ENCODE measurements at regions not wholly inside any gene's neighbourhood (a gene's known extent, or its start where the extent isn't known, plus 50 kb on each side); places are given as distances from the start of the nearest gene placed in this dataset.

DNA sequence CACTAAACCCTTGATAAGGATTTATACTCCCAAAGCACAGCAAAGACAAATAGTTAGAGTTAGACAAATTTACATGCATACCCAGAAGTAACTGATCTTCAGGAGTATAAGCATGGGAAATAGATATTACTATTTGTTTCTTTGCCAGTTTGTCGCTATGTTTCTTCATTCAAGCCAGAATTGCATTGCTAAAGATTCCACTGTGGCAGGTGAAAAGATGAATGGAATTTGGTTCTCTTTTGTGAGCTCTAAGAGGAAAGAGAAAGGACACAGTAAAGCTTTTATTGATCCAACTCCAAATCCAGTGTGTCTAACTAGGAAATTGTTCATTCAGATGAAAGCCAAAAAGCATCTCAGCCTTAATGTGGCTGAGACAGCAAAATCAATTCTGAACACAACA lies 292.3 kb upstream of the SPRY2 start:
- no peaks in the 10 kb centered on the region for H3K9me3 ChIP-seq
- H3K27ac ChIP-seq, result no peak overlapping the region
- no peak for DNase-seq (ENCODE audit: low spot score)
- H3K36me3 ChIP-seq, result no peaks in the 10 kb centered on the region
- TF ChIP-seq, protein P1, sequence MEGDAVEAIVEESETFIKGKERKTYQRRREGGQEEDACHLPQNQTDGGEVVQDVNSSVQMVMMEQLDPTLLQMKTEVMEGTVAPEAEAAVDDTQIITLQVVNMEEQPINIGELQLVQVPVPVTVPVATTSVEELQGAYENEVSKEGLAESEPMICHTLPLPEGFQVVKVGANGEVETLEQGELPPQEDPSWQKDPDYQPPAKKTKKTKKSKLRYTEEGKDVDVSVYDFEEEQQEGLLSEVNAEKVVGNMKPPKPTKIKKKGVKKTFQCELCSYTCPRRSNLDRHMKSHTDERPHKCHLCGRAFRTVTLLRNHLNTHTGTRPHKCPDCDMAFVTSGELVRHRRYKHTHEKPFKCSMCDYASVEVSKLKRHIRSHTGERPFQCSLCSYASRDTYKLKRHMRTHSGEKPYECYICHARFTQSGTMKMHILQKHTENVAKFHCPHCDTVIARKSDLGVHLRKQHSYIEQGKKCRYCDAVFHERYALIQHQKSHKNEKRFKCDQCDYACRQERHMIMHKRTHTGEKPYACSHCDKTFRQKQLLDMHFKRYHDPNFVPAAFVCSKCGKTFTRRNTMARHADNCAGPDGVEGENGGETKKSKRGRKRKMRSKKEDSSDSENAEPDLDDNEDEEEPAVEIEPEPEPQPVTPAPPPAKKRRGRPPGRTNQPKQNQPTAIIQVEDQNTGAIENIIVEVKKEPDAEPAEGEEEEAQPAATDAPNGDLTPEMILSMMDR (IDR thresholded peaks at IDR 0.05), result no peak
- TF ChIP-seq POLR2AphosphoS5 (IDR thresholded peaks at IDR 0.05), result no peak
- TF ChIP-seq POLR2A (IDR thresholded peaks at IDR 0.05), result no peak
- intact Hi-C loops (cut with DNase I), result no loop called here
- no peaks in the 10 kb centered on the region for H3K4me1 ChIP-seq (replicated peaks)
- 39% methylated on average over 1 of the region's 1 CpG for WGBS
- no peaks in the 10 kb centered on the region for H3K27me3 ChIP-seq (replicated peaks; ENCODE audit: insufficient read depth)
- H3K4me3 ChIP-seq, result no peak overlapping the region

DNA sequence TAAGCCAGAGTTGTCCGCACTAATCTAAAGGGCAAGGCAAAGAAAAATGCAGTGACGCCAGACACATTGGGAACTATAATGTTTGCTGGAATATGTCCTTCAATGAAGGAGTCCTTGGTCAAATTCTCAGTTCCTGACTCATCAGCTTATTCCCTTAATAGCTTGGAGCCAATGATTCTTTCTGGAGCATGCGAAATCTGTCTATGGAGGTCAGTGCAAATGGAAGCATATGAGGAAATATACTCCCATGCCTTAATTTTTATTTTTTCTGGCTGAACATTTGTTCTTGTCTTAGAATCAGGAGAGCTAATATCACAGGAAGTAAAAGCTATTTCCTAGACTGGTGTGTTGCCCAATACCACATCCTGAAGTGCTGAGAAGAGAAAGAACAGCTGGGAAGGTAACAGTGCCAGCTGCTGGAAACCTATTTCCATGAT lies 289.8 kb upstream of the SPRY2 start:
- H3K27me3 ChIP-seq (replicated peaks; ENCODE audit: insufficient read depth), result no peaks in the 10 kb centered on the region
- intact Hi-C loops (cut with DNase I), result no loop called here
- 87% methylated on average over 3 of the region's 3 CpGs for WGBS
- no peak overlapping the region for H3K27ac ChIP-seq
- H3K4me1 ChIP-seq (replicated peaks), result no peaks in the 10 kb centered on the region
- no peak overlapping the region for H3K4me3 ChIP-seq
- no peaks in the 10 kb centered on the region for H3K36me3 ChIP-seq
- TF ChIP-seq POLR2AphosphoS5 (IDR thresholded peaks at IDR 0.05) (no peak), POLR2A (IDR thresholded peaks at IDR 0.05) (no peak)
- TF ChIP-seq, protein P1 (IDR thresholded peaks at IDR 0.05), result no peak
- no peaks in the 10 kb centered on the region for H3K9me3 ChIP-seq
- no peak for DNase-seq (ENCODE audit: low spot score)

DNA sequence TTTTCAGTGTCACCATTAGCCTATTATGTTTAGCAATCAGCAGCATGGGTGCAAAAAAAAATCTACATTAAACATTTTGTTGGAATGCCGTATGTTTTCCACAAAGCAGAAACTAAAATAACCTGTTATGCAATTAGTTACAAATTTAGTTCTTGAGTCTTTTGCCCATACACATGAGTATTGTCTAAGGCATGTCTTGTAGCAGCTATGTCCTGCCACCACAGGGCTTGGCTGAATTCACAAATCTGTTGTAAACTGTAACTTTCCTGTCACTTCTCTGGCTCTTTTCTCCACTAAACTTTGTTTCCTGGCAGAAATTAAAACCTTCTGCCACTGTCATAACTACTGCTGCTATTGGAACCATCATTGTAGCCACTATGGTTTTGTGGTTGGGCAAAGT lies 277.9 kb upstream of the SPRY2 start:
- 48% methylated on average over 1 of the region's 1 CpG for WGBS
- no peak overlapping the region for H3K4me3 ChIP-seq
- TF ChIP-seq, protein P1 (IDR thresholded peaks at IDR 0.05), result no peak
- TF ChIP-seq POLR2A (IDR thresholded peaks at IDR 0.05), result no peak
- TF ChIP-seq POLR2AphosphoS5 (IDR thresholded peaks at IDR 0.05), result no peak
- intact Hi-C loops (cut with DNase I), result no loop called here
- no peak for DNase-seq (ENCODE audit: low spot score)
- H3K9me3 ChIP-seq, result no peaks in the 10 kb centered on the region
- no peaks in the 10 kb centered on the region for H3K27me3 ChIP-seq (replicated peaks; ENCODE audit: insufficient read depth)
- H3K4me1 ChIP-seq (replicated peaks), result no peaks in the 10 kb centered on the region
- H3K27ac ChIP-seq, result no peak overlapping the region
- H3K36me3 ChIP-seq, result no peaks in the 10 kb centered on the region

DNA sequence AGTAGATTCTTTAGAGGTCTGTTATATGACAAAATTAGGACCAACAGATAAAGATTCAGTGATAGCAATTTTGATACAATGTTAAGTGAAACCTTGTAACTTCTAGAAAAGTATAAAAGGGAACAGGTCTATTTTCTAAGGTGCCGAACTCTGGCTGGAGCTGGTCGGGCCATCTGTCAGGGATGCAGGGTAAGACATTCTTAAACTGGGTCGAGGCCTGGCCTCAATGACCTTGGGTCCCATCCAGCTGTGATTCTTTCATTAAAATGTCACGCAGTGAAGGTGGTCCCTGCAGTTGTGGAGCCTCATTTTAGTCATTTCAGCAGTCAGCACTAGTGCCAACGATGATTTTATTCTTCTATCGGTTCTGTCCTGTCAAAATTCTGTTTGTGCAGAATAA lies 271.9 kb upstream of the SPRY2 start:
- H3K9me3 ChIP-seq, result no peaks in the 10 kb centered on the region
- H3K27me3 ChIP-seq (replicated peaks; ENCODE audit: insufficient read depth), result no peaks in the 10 kb centered on the region
- no peak overlapping the region for H3K4me3 ChIP-seq
- WGBS, result 77% methylated on average over 6 of the region's 6 CpGs
- DNase-seq (ENCODE audit: low spot score), result no peak
- no peak overlapping the region for H3K27ac ChIP-seq
- TF ChIP-seq POLR2A (IDR thresholded peaks at IDR 0.05) (no peak), POLR2AphosphoS5 (IDR thresholded peaks at IDR 0.05) (no peak)
- TF ChIP-seq, protein P1 (IDR thresholded peaks at IDR 0.05), result no peak
- intact Hi-C loops (cut with DNase I), result no loop called here
- no peaks in the 10 kb centered on the region for H3K4me1 ChIP-seq (replicated peaks)
- no peaks in the 10 kb centered on the region for H3K36me3 ChIP-seq

DNA sequence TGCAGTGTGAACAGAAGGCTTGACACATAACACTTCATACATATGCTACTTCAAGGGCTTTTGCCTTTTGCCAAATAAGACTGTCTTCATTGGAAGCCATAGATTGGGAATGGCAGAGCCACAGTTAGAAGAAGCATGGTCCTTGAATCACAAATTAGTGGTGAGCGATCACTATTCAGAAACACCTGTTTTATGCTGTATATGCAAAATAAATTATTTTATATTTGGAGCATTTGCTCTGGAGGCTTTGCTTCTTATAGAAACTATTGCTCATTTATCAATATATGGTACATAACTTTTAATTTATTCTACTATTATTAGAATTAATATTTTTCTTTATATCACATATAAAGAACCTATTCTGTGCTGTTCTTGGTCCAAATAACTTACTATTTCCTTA lies 270.4 kb upstream of the SPRY2 start:
- TF ChIP-seq, protein P1 (IDR thresholded peaks at IDR 0.05), result no peak
- TF ChIP-seq POLR2AphosphoS5 (IDR thresholded peaks at IDR 0.05) (no peak), POLR2A (IDR thresholded peaks at IDR 0.05) (no peak)
- H3K27me3 ChIP-seq (replicated peaks; ENCODE audit: insufficient read depth), result no peaks in the 10 kb centered on the region
- no peak overlapping the region for H3K4me3 ChIP-seq
- intact Hi-C loops (cut with DNase I), result no loop called here
- H3K9me3 ChIP-seq, result no peaks in the 10 kb centered on the region
- no peaks in the 10 kb centered on the region for H3K36me3 ChIP-seq
- 100% methylated on average over 1 of the region's 1 CpG for WGBS
- H3K27ac ChIP-seq, result no peak overlapping the region
- DNase-seq (ENCODE audit: low spot score), result no peak
- H3K4me1 ChIP-seq (replicated peaks), result no peaks in the 10 kb centered on the region
